ENCODE measurements at regions not wholly inside any gene's neighbourhood (a gene's known extent, or its start where the extent isn't known, plus 50 kb on each side); places are given as distances from the start of the nearest gene placed in this dataset.

GRCh38 chr16:48687421-48688038, 77.5 kb upstream of the N4BP1 start:
- peak; percentile 75 for DNase-seq (ENCODE audit: low read depth, low spot score)

GRCh38 chr16:48684148-48684547, 74.2 kb upstream of the N4BP1 start:
- no peak for DNase-seq (ENCODE audit: low read depth, low spot score)

GRCh38 chr16:48682971-48683370, 73.0 kb upstream of the N4BP1 start:
- DNase-seq (ENCODE audit: low read depth, low spot score): no peak

GRCh38 chr16:48681520-48681919, 71.5 kb upstream of the N4BP1 start:
- DNase-seq (ENCODE audit: low read depth, low spot score): no peak

- DNase-seq (ENCODE audit: low read depth, low spot score): no peak
These were observed 70.9 kb upstream of the N4BP1 start for GRCh38 chr16:48680881-48681280.

GRCh38 chr16:48676836-48677235, 66.9 kb upstream of the N4BP1 start:
- no peak for DNase-seq (ENCODE audit: low read depth, low spot score)

- peak; percentile 8 for DNase-seq (ENCODE audit: low read depth, low spot score)
These were observed 58.2 kb upstream of the N4BP1 start for GRCh38 chr16:48668184-48668583.

- DNase-seq (ENCODE audit: low read depth, low spot score): no peak
These were observed 50.0 kb upstream of the N4BP1 start for GRCh38 chr16:48659940-48660339.

Data from ELF-1 (cell line).